Tibial artery (tissue), 4 donors: ENCODE measurements at regions not wholly inside any gene's neighbourhood (a gene's known extent, or its start where the extent isn't known, plus 50 kb on each side); places are given as distances from the start of the nearest gene placed in this dataset.

Source experiments
- DNase-seq, 2 donors: peaks; one replicate each; pipeline ENCODE4 v3.0.0-alpha.2; 2019
- H3K27ac ChIP-seq, 2 donors: fragments of 200-600 bp; sonication (generic) in 1 of 2; 1 replicate in 1 of 2; 2 replicates in 1 of 2; pipeline ENCODE4 v1.5.1; 2018 to 2019; ENCODE audit warnings: mild to moderate bottlenecking in 1 of 2
- H3K27me3 ChIP-seq, 2 donors: fragments of 200-600 bp; sonication (generic) in 1 of 2; one replicate each; pipeline versions ENCODE4 v1.5.1 to v1.6.0; 2016 to 2019
- H3K36me3 ChIP-seq, 3 donors: fragments of 200-600 bp; sonication (generic) in 2 of 3; one replicate each; pipeline ENCODE4 v1.5.1; 2016 to 2019; ENCODE audit warnings: mild to moderate bottlenecking in 2 of 3
- H3K4me1 ChIP-seq, 4 donors: fragments of 200-600 bp; sonication (generic) in 2 of 4; 1 replicate in 3 of 4; 2 replicates in 1 of 4; pipeline ENCODE4 v1.5.1; 2016 to 2019
- H3K4me3 ChIP-seq, 2 donors: fragments of 200-600 bp; sonication (generic) in 1 of 2; 1 replicate in 1 of 2; 2 replicates in 1 of 2; pipeline ENCODE4 v1.5.1; 2018 to 2019; ENCODE audit warnings: mild to moderate bottlenecking in 2 of 2
- H3K9me3 ChIP-seq, 3 donors: fragments of 200-600 bp; sonication (generic) in 1 of 3; one replicate each; pipeline ENCODE4 v1.5.1; 2016 to 2019
- intact Hi-C: fragments of 100-400 bp; cut with DNase I; formaldehyde crosslinking; loops from one replicate; pipeline ENCODE4 v1.15.0; 2023; ENCODE audit warnings: low total_unique reads
- TF ChIP-seq, protein P1 (sequence below), 2 experiments: fragments of 200-600 bp in 1 of 2; fragments of 450-650 bp in 1 of 2; IDR thresholded peaks; one replicate each; pipeline ENCODE4 v1.5.1; 2017 to 2019; ENCODE audit warnings: antibody characterized with exemption in 2 of 2, mild to moderate bottlenecking in 1 of 2, moderate library complexity in 1 of 2

DNA sequence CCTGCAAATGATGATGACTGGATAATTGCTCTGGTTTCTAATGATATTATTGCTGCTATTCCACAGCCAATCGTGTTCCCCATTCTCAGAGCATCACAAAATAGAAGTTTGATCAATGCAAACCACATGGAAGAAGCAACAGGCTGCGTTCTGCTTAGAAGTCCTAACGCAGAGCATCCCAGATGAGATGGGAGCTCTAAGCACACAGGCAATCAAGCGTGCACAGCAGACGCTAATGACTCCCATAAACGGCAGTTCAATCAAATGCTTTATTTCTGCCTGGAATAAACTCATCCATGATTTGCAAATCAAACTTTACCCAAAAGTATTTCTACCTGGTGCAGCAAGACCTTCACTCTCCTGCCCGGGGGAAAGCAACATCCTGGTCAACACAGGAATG, 304.2 kb downstream of the FBXO15 start:
- H3K4me1 ChIP-seq = peaks cover 0 to 6% (median 0%) of the 10 kb centered on the region in 4 donors
- H3K27me3 ChIP-seq = peaks cover 0 to 3% of the 10 kb centered on the region in 2 donors
- no peak overlapping the region for H3K27ac ChIP-seq
- no peaks in the 10 kb centered on the region for H3K9me3 ChIP-seq
- DNase-seq = no peak
- H3K4me3 ChIP-seq = no peak overlapping the region
- intact Hi-C loops = no loop called here
- TF ChIP-seq, protein P1, sequence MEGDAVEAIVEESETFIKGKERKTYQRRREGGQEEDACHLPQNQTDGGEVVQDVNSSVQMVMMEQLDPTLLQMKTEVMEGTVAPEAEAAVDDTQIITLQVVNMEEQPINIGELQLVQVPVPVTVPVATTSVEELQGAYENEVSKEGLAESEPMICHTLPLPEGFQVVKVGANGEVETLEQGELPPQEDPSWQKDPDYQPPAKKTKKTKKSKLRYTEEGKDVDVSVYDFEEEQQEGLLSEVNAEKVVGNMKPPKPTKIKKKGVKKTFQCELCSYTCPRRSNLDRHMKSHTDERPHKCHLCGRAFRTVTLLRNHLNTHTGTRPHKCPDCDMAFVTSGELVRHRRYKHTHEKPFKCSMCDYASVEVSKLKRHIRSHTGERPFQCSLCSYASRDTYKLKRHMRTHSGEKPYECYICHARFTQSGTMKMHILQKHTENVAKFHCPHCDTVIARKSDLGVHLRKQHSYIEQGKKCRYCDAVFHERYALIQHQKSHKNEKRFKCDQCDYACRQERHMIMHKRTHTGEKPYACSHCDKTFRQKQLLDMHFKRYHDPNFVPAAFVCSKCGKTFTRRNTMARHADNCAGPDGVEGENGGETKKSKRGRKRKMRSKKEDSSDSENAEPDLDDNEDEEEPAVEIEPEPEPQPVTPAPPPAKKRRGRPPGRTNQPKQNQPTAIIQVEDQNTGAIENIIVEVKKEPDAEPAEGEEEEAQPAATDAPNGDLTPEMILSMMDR (IDR thresholded peaks at IDR 0.05) = no peak
- H3K36me3 ChIP-seq = no peaks in the 10 kb centered on the region

DNA sequence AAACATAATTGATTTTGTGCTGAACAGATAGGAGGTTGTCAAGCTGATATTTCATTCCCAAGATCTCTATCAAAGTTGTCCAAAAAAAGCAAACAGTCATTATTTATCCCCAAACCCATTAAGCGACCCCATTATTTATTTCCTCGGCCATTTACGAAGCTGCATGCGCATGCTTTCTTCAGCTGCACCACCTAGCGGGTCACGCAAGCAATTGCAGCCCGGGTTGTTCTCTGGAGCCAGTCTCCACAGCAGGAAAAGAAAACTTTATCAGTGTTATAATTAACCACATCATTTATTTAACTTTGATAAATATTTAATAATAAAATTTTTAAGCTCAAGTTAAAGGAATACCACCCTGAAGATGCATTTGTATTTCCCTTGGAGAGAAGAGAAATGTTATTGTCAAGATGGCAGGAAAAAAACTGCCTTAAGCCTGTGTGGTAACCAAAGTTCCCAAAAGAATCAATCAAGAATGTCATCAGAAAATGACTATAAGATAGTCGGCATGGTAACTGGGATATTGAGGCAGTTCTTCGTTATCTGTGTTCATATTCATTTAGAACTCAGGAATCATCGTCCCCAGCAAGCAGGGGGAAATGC, 304.7 kb downstream of the FBXO15 start:
- Histone ChIP-seq H3K36me3 (no peaks in the 10 kb centered on the region), H3K4me1 (peaks cover 0 to 3% (median 0%) of the 10 kb centered on the region in 4 donors), H3K27ac (no peak overlapping the region), H3K27me3 (peaks cover 0 to 3% of the 10 kb centered on the region in 2 donors), H3K9me3 (no peaks in the 10 kb centered on the region), H3K4me3 (peak overlapping the region; percentile 11 to 35)
- intact Hi-C loops = no loop called here
- TF ChIP-seq, protein P1 (IDR thresholded peaks at IDR 0.05) = peak; percentile 45 to 86
- DNase-seq = no peak

DNA sequence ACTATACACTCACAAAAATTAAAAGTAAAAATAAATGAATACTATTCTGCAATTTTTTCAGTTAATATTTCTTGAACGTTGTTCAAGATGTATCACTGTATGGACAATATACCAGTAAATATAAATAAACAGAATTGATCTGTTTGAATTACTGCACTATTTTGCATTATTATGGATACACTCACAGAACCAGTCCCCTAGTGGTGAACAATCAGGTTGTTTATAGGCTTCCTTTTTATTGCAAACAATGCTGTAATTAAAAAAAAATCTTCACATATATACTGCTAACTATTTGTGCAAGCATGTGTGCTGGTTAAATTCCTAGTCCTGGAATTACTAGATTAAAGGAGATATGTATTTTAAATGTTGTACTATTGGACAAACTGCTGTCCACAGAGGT, 306.0 kb downstream of the FBXO15 start:
- H3K36me3 ChIP-seq = no peaks in the 10 kb centered on the region
- no peak for DNase-seq
- peaks cover 0 to 3% (median 0%) of the 10 kb centered on the region in 4 donors for H3K4me1 ChIP-seq
- no peaks in the 10 kb centered on the region for H3K9me3 ChIP-seq
- intact Hi-C loops = no loop called here
- H3K27me3 ChIP-seq = peaks cover 0 to 3% of the 10 kb centered on the region in 2 donors
- no peak overlapping the region for H3K4me3 ChIP-seq
- TF ChIP-seq, protein P1 (IDR thresholded peaks at IDR 0.05) = no peak
- H3K27ac ChIP-seq = no peak overlapping the region

DNA sequence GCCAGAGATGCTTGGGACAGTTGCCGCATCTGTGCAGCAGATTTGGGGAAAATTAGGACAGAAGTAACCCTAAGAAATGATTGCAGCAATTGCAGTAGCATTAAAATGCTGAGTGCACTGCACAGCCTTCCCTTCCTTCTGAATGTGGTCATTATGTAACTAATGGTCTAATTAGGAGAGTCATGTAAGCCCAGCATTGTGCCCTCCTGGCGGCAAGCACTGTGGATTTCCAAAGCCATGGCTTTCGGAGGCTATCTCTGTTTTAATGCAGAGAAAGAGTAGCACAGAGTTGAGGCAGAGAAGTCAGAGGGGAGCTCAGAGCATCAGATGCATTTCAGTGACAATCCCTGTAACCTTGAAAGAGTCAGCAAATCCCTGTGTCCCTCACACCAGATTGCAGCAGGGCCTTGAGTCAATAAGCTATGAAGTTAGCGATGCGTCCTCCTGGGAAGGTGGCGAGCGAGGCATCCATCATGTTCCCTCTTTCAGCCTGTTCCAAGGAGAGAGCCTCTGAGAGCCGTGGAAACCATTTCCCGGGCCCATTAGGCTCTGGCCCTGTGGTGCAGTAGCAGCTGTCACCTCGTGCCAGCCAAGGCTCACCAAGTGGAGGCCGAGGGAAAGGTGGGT, 307.2 kb downstream of the FBXO15 start:
- Histone ChIP-seq H3K9me3 (no peaks in the 10 kb centered on the region), H3K27ac (no peak overlapping the region), H3K4me3 (no peak overlapping the region), H3K27me3 (peaks cover 0 to 3% of the 10 kb centered on the region in 2 donors), H3K4me1 (peaks cover 0 to 3% (median 0%) of the 10 kb centered on the region in 4 donors), H3K36me3 (no peaks in the 10 kb centered on the region)
- DNase-seq = no peak
- intact Hi-C loops = no loop called here
- TF ChIP-seq, protein P1 (IDR thresholded peaks at IDR 0.05) = no peak

DNA sequence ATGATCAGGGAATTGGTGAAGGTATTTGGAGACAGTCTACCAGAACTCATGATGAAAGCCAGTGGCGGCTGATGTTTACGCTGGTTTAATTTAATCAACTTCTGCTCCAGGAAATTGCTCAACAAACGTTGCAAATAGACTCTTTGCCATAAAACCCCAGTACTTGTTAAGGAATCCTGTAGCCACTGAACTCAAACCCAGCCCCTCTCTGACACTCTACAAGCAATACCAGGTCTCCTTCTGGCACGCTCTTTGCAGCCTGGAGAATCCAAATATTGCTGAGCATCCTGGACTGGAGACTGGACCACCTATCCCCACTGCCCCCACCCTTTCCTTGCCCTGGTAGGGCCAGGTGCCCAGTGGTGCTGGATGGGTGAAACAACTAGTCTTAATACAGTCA, 308.2 kb downstream of the FBXO15 start:
- Histone ChIP-seq H3K9me3 (no peaks in the 10 kb centered on the region), H3K4me1 (peaks cover 0 to 3% (median 0%) of the 10 kb centered on the region in 4 donors), H3K4me3 (no peak overlapping the region), H3K27ac (no peak overlapping the region), H3K27me3 (peaks cover 0 to 3% of the 10 kb centered on the region in 2 donors), H3K36me3 (no peaks in the 10 kb centered on the region)
- TF ChIP-seq, protein P1 (IDR thresholded peaks at IDR 0.05) = no peak
- no peak for DNase-seq
- intact Hi-C loops = no loop called here
